Right ventricle myocardium superior (tissue), 1 donor: ENCODE measurements at regions not wholly inside any gene's neighbourhood (a gene's known extent, or its start where the extent isn't known, plus 50 kb on each side); places are given as distances from the start of the nearest gene placed in this dataset.
"Not testable (repeated sequence)": the region's sequence is repeated elsewhere in the genome, so short reads cannot be mapped to it uniquely, and the experiment has no call there.

Experiments used
- ATAC-seq: fragments of 200-7000 bp; cut with Tn5 transposase; one replicate; pipeline ENCODE4 v1.9.1; 2020; ENCODE audit warnings: mild to moderate bottlenecking; ENCODE audit not compliant: poor library complexity
- DNase-seq: peaks from one replicate; pipeline ENCODE4 v3.0.0-alpha.2; 2020
- intact Hi-C: fragments of 100-400 bp; cut with DNase I; formaldehyde crosslinking; loops from one replicate; pipeline ENCODE4 v1.11.2; 2022
- donor health status: DM: no; HTN: yes; CAD: no; lungs with severe emphysema.

DNA sequence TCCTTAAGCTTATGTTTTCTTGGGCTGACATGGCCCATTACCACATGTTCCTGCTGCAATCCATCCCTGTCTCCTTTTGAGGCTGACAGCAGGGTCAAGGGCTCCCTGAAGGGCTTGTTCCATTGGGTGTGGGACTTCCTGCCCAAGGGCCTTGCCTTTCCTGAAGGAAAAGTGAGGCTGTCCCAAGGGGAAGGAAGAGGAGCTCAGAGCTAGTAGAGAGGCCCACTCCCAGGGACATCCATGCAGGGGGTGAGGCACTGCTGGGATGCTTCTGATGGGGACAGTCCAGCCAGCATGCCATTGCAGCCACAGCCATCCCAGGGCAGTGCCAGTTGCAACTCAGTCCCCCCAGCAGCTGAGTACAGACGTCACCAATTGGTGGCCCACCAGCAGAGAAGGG, 138.4 kb upstream of the FOXA2 start:
- DNase-seq (no peak), ATAC-seq (no peak)
- intact Hi-C loops, result no loop called here

DNA sequence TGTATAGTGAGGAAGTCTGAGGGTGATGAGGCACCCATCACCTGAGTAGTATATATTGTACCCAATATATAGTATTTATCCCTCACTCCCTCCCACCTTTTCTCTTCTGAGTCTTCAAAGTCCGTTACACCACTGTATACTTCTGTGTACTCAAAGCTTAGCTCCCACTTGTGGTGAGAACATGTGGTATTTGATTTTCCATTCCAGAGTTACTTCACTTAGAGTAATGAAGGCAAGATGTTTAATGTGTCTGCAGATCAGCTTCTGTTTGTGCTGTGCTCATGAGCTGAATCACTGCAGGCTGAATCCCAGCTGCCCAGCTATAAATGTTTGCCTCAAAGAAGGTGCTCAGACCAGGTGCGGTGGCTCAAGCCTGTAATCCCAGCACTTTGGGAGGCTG, 139.3 kb upstream of the FOXA2 start:
- intact Hi-C loops, result no loop called here
- DNase-seq (no peak), ATAC-seq (no peak)

DNA sequence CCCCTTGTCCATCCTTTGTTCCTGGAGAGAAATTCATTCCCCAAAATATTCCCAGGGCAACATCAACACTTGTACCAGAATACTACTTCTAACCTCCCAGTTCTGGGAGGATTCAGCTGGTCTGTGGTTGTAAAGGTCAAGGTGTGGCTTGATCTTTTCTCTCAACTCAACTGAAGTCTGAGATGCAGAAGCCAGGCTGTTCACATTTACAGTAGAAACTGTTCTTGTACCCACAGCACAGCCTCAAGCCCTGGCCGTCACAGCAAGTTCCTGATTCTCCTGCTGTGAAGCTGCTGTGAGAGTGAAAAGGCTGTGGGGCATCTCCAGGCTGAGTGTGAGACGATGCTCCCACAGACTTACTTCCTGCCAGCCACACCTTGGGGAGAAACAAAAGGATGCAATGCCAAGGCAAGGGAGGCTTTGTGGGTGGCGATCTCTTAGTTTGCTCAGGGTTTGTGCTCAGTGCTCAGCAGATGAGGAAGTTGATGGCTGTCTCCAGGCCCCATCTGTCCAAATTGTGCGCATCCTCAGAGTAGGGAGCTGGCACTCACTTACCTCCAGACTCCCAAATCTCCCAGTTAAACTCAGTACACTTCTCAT, 143.9 kb upstream of the FOXA2 start:
- DNase-seq, result no peak
- no peak for ATAC-seq
- intact Hi-C loops, result no loop called here

DNA sequence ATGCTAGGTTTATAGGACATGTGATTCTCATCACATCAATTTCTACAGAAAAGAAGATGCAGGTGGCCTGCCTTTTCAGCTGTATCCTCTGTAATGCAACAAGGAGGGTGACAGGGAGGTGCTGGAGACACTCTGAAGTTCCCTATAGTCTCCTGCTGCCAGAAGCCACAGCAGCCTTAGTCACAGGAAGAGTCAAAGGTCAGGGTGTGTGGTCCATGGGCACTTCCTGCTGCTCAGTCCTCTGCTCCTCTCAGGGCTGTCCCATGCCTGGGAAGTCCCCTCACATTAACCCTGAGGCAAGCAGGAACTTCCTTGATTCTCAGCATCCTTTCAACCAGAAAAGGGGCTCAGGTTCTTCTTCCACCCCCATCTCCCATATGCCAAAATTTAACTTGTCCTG, 144.8 kb upstream of the FOXA2 start:
- no peak for ATAC-seq
- no peak for DNase-seq
- intact Hi-C loops, result no loop called here

DNA sequence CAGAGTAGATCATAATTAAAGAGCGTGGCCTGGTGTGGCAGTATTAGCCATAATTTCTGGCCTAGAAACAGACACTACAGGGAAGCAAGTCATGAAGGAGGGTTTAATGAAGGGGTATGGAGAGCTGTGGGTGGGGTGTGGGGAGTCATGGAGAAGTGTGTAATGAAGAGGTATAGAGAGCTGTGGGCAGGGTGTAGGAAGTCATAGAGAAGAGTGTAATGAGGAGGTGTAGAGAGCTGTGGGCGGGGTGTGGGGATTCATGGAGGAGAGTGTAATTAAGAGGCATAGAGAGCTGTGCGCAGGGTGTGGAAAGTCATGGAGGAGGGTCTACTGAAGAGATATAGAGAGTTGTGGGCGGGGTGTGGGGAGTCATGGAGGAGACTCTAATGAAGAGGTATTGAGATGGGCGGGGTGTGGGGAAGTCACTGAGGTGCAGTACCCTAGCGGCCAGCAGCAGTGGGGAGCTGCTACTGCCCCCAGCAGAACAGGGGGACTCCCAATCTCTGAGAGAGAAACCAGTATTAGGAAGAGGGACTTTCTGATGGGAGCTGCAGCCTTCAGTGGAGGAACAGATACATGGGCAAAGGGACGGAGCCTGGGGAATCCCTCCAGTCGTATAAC, 145.4 kb upstream of the FOXA2 start:
- intact Hi-C loops, result no loop called here
- DNase-seq, result no peak
- no peak for ATAC-seq

DNA sequence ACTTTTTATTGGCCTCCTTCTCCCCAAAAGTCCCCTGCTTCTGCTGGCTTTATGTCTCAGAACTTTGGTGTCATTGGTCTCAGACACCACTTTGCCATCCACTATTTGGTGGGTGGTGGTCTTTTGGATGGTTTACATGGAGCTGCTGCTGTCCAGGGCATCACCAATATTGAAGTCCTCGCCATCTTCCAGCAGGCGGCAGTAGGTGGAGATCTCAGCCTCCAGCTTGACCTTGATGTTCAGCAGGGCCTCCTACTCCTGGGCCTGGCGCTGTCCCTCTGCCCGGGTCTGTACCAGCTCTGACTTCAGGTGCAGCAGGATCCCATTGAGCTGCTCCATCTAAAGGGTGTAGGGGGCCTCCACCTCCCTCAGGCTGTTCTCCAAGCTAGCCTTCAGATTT, 148.4 kb upstream of the FOXA2 start:
- ATAC-seq (no peak), DNase-seq (no peak)
- intact Hi-C loops, result no loop called here

DNA sequence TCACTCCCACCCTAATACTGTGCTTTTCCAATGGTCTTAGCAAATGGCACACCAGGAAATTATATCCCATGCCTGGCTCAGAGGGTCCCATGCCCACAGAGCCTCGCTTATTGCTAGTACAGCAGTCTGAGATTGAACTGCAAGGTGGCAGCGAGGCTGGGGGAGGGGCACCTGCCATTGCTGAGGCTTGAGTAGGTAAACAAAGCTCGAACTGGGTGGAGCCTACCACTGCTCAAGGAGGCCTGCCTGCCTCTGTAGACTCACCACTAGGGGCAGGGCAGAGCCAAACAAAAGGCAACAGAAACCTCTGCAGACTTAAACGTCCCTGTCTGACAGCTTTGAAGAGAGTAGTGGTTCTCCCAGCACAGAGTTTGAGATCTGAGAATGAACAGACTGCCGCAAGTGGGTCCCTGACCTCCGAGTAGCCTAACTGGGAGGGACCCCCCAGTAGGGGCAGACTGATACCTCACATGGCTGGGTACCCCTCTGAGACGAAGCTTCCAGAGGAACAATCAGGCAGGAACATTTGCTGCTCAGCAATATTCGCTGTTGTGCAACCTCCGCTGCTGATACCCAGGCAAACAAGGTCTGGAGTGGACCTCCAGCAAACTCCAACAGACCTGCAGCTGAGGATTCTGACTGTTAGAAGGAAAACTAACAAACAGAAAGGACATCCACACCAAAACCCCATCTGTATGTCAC, 150.7 kb upstream of the FOXA2 start:
- not testable (repeated sequence) for ATAC-seq

DNA sequence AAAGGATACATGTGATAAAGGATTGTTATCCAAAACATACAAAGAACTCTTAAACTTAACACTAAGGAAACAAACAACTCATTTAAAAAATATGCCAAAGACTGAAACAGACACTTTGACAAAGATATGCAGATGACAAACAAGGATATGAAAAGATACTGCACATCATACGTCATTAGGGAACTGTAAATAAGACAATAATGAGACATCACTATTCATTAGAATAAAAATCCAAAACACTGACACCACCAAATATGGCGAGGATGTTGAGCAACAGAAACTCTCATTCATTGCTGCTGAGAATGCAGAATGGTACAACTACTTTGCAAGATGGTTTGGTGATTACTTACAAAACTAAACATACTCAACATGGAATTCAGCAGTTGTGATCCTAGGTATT, 156.5 kb upstream of the FOXA2 start:
- DNase-seq, result no peak
- intact Hi-C loops, result no loop called here
- ATAC-seq, result no peak

More for the DNA sequence above, 150.7 kb upstream of the FOXA2 start:
- intact Hi-C loops, DNase-seq: not testable (repeated sequence)

DNA sequence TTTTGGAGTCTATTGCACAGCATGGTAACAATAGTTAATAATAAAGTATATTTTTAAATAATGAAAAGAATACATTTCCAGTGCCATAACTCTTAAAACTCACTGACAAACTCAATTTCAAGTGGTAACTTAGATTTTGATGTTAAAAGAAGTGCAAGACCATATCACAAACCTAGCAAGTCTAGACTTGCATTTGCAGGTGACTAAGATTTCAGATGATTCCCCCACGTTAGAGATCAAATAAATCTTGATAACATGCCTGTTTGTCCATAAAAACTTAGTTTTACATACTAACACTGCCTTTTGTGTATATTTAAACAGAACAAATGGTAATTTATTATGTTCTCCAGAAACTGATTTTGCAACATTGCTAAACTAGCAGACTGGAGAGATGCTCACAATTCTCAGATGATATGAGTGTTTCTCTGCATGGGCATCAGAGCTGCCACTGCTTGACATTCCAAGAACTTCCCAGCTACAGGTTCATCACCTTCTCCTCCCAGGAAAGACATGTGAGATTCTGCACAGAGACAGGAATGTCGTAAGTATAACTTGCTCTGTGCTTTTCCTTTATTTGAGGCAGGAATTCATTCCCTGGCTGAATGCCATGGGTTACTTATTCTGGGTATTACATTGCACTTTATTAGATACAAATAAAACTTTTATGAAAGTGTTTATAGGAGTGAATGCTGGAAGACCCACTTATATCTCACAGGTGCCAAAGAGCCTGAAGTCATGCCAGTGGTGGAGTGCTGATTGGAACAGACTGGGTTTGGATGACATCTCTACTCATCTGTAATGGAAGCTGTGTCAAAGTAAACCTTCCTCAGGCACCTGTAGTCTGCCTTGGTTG, 160.2 kb upstream of the FOXA2 start:
- intact Hi-C loops, result no loop called here
- ATAC-seq (no peak), DNase-seq (no peak)

DNA sequence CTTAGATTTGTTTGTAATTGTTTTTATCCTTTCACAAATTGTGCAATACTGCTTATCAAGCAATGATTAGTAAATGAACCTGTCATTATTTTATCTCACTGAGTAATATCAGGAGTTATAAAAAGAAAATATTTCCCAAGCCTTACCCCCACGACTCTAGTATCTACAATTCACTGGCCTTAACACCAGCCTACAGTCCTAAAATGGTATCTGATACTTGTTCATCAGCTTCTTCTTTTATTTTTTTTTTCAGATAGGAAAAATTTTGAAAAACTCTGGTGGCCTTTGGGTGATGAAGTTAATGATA, 160.8 kb upstream of the FOXA2 start:
- no peak for ATAC-seq
- intact Hi-C loops, result no loop called here
- DNase-seq, result no peak

DNA sequence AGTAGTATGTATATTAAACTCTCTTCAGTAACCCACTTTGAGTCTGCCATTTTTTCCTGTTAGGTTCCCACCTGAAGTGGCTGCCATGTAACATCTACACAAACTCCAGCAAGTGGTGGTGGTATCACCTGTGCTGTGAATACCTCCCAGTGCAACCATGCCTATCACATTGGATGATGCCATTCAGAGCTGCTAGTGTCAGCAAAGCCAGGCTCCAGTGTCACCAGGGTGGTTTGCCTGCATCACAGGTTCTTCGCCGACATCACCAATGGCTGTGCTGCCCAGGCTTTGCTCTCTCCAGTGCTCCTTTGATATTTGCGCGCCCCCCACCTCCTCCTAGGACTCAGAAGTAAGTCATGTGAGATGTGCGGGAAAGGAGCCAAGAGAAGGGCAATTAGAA, 162.6 kb upstream of the FOXA2 start:
- intact Hi-C loops, result no loop called here
- DNase-seq, result no peak
- no peak for ATAC-seq

DNA sequence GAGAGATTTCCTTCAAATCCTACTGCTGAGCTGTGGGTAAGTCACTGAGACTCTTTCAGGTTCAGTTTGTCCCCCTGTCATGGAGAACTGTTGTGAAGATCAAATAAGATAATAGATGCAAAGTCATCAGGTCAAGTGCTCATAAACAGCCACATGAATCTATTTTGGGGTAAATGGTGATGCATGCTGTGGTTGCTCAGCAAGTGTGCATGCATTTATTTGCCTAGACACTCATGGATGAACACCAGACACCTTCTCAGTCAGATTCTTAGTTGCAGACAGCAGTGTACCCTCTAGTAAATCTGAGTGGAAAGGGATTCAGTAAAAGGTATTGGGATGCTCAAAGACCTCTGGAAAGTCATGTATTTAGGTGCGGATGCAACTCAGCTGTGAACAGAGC, 168.0 kb upstream of the FOXA2 start:
- DNase-seq (no peak), ATAC-seq (no peak)
- intact Hi-C loops, result no loop called here

DNA sequence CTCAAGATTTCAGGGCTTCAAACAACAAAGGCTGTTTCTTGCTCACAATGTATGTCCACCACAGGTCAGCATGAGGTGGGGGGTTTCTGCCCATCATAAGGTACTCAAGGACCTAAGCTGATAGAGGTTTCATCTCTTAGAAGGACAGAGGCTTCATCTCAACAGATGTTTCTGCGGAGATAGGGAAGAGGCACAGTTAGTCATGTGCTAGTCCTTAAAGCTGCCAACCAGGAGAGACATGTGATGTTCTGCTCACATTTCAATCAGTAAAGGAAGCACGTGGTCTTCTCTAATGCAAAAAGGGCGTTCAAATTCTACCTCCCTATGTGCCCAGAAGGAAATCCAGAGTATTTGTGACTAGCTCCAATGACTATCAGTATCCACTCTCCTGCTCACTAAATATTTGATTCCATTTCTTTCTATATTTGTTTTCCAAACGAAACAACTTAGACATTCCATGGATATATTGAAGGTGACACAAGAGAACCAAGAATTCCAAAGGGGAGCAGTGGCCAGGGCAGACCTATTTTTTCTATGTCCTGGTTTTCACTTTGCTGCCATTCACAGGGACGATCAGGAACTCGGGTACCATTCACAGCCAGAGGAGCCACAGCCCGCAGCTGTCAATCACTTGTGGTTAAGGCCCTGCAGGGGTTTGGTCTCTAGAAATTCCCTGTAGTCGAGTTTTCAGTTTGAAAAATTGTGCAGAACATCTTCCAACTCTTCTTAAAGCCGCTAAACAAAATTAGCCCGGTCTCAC, 173.2 kb upstream of the FOXA2 start:
- DNase-seq (no peak), ATAC-seq (no peak)
- intact Hi-C loops, result no loop called here

DNA sequence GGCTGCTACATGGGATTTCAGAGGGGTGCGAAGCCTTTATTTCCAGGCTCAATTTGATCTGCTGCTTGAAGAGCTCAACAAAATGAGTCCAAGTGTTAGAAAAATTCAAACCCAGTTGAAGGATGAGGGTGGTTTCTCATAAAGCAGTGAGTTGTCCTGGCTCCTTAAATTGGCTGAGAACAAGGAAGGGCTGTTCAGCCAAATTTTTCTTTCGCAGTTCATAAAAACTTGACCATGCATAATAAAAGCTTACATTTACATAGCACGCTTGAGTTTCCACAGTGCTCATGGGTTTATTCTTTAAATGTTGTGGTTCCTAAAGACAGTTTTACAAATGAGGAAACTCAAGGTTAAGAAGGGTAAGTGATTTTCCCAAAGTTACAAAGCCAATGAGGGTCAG, 174.4 kb upstream of the FOXA2 start:
- intact Hi-C loops, result no loop called here
- DNase-seq (no peak), ATAC-seq (no peak)

DNA sequence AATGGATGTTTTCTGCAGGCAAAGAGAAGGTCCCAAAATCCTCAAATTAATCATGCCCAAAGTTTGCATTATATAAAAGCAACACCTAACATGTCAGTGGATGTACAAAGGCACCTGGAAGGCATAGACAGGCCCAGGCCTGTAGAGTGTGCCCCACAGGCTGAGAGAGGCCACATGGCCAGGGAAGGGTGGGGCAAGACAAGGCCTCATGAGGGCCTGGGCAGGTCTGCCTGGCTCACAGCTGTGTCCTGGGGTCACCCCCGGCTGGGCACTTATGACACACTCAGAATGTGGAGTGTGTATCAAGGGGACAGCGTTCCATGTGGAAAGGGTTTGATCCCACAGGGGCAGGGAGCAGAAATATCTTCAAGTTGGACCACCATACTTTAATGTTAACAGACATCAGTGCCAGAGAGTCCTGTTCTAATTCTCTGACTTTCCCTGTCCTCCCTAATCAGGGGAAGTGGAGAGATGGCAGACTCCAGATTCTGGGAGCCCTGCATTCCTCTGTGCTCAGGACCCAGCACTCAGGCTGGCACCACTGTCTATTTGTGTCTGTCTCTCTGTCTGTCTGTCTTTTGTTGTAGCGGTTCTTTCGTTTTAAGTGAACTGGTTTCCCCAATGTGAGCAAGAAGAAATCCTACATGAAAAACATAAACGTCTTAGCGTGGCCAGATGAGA, 178.3 kb upstream of the FOXA2 start:
- no peak for DNase-seq
- intact Hi-C loops, result no loop called here
- peak; percentile 53 for ATAC-seq

DNA sequence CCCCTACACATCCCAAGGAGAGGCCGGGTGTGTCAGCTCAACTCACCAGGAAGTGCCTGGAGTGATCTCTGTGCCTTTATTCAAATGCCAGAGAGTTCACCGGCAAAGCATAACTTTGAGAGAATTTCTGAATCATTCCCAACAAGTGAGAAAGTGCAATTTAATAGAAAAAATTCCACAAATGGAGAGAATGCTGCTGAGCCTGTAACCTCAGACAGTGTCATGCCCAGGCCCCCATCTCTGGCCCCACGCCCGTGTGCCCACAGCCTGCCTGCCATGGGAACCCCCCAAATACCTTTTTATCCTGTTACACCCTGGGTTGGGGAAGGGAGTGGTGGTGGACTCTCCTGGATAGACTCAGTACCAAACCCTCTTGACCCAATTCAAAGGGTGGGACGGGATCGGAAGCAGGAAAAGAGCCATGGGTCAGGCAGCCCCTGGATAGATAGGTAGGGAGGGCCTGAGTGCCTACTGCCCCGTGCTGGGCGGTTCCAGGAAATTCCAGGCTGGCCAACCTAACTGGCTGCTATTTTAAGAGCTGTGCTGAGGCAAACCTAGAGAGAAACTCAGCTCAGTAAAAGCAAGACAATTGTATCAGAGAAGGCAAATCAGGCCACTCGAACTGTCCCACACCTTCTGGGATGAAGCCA, 179.0 kb upstream of the FOXA2 start:
- intact Hi-C loops, result no loop called here
- peak; percentile 94 for ATAC-seq
- DNase-seq, result peak; percentile 50

DNA sequence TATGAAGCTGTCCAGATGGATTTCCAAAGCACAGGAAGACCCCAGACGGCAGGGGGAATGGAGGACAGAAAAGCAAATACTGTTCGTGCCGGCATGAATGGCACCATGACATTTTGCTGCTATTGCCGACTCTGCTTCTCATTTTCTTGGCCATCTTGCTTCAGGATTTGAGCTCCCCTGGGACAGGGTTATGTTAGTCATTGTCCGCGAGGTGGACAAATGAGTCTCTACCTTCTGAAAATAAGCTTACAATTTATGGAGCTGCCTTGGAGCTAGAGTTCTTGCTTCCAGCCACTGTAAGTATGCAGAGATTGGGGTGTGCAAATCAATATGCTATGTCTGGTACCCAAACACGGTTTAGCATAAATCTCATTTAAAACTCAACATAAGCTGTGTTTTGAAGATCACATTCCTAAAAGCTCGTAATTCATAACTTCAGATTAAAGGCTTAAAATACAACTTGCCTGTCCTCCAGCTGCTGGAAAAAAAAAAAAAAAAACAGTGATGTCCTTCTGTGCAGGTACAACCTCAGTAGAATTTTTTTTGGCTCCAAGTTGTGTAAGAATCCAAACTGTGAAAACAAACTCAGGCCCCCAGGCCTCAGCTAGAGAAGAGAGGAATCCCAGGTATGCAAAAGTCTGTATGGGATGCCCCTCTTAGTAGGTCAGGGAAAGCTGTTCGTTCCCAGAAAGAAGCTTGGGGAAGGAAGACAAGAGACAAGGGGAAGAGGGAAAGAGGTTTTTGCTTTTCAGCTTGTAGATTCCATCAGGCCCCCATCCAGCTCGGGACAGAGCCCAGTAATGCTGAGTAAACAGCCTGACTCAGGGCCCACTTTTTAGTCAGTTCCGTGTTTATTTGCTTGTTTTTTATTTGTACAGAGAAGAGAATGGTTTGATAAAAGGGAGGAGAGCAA, 184.2 kb upstream of the FOXA2 start:
- DNase-seq, result no peak
- intact Hi-C loops, result no loop called here
- ATAC-seq, result no peak
